ENCODE measurements at regions not wholly inside any gene's neighbourhood (a gene's known extent, or its start where the extent isn't known, plus 50 kb on each side); places are given as distances from the start of the nearest gene placed in this dataset.

- DNase-seq = no peak
- Histone ChIP-seq H3K4me1 (ENCODE audit: control insufficient read depth, insufficient read depth, low read length, poor library complexity, severe bottlenecking) (no peaks in the 10 kb centered on the region), H3K27me3 (ENCODE audit: control insufficient read depth, insufficient read depth, low read length) (no peaks in the 10 kb centered on the region), H3K27ac (ENCODE audit: insufficient read depth, low read length, poor library complexity, severe bottlenecking) (no peak overlapping the region), H3K9me3 (ENCODE audit: control insufficient read depth in 2 of 2, low read length in 2 of 2) (no peaks in the 10 kb centered on the region), H3K4me3 (ENCODE audit: low read depth, low read length) (no peak overlapping the region), H3K36me3 (ENCODE audit: control insufficient read depth, insufficient read depth, low read length) (no peaks in the 10 kb centered on the region)
- H3K27ac Mint-ChIP-seq = no peak overlapping the region
- H3K9me3 Mint-ChIP-seq = peaks cover 0 to 2% (median 0%) of the 10 kb centered on the region in 7 donors
- H3K36me3 Mint-ChIP-seq = no peaks in the 10 kb centered on the region
- no peak for ATAC-seq (ENCODE audit: low read depth in 2 of 2)
- H3K27me3 Mint-ChIP-seq = peaks cover 9% of the 10 kb centered on the region
- H3K4me3 Mint-ChIP-seq = no peak overlapping the region
- no peaks in the 10 kb centered on the region for H3K4me1 Mint-ChIP-seq
Observed at GRCh38 chr5:159844267-159845121, 71.8 kb upstream of the ADRA1B start.

GRCh38 chr5:159849437-159850083 lies 66.7 kb upstream of the ADRA1B start:
- DNase-seq (no peak), ATAC-seq (ENCODE audit: low read depth in 2 of 2) (no peak)
- Histone ChIP-seq H3K27ac (ENCODE audit: insufficient read depth, low read length, poor library complexity, severe bottlenecking) (no peak overlapping the region), H3K9me3 (ENCODE audit: control insufficient read depth in 2 of 2, low read length in 2 of 2) (no peaks in the 10 kb centered on the region), H3K4me3 (ENCODE audit: low read depth, low read length) (no peak overlapping the region), H3K4me1 (ENCODE audit: control insufficient read depth, insufficient read depth, low read length, poor library complexity, severe bottlenecking) (no peaks in the 10 kb centered on the region), H3K27me3 (ENCODE audit: control insufficient read depth, insufficient read depth, low read length) (no peaks in the 10 kb centered on the region), H3K36me3 (ENCODE audit: control insufficient read depth, insufficient read depth, low read length) (no peaks in the 10 kb centered on the region)
- H3K4me1 Mint-ChIP-seq = no peaks in the 10 kb centered on the region
- H3K36me3 Mint-ChIP-seq = no peaks in the 10 kb centered on the region
- no peak overlapping the region for H3K4me3 Mint-ChIP-seq
- H3K27ac Mint-ChIP-seq = no peak overlapping the region
- H3K27me3 Mint-ChIP-seq = no peaks in the 10 kb centered on the region
- H3K9me3 Mint-ChIP-seq = peaks cover 0 to 6% (median 0%) of the 10 kb centered on the region in 7 donors

- no peaks in the 10 kb centered on the region for H3K36me3 ChIP-seq (ENCODE audit: control insufficient read depth, insufficient read depth, low read length)
- no peak overlapping the region for H3K27ac ChIP-seq (ENCODE audit: insufficient read depth, low read length, poor library complexity, severe bottlenecking)
- ATAC-seq (ENCODE audit: low read depth in 2 of 2) (no peak), DNase-seq (no peak)
- Mint-ChIP-seq H3K36me3 (no peaks in the 10 kb centered on the region), H3K27me3 (peaks cover 2% of the 10 kb centered on the region), H3K9me3 (peaks cover 0 to 6% (median 0%) of the 10 kb centered on the region in 7 donors), H3K4me1 (no peaks in the 10 kb centered on the region), H3K27ac (no peak overlapping the region), H3K4me3 (no peak overlapping the region)
- H3K9me3 ChIP-seq (ENCODE audit: control insufficient read depth in 2 of 2, low read length in 2 of 2) = no peaks in the 10 kb centered on the region
- no peaks in the 10 kb centered on the region for H3K4me1 ChIP-seq (ENCODE audit: control insufficient read depth, insufficient read depth, low read length, poor library complexity, severe bottlenecking)
- H3K27me3 ChIP-seq (ENCODE audit: control insufficient read depth, insufficient read depth, low read length) = no peaks in the 10 kb centered on the region
- no peak overlapping the region for H3K4me3 ChIP-seq (ENCODE audit: low read depth, low read length)
Observed at GRCh38 chr5:159850160-159850559, 66.1 kb upstream of the ADRA1B start.

DNA sequence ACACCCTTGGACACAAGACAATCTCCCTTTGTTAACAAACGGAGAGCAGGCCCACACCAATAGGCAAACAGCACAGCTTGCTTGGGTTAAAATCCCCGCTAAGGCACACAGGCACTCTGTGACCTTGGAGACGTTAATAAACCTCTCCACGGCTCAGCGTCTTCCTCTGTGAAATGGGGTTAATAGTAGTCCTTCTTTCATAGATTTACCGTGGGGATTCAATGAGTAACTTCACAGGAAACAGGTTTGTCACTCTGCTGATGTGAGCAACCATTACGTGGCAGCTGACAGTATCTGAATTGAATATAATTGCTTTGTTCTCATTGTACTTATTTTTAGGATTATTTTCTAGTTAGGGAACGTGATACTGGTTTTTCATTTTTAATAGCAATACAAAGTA lies 65.2 kb upstream of the ADRA1B start:
- Histone ChIP-seq H3K4me3 (ENCODE audit: low read depth, low read length) (no peak overlapping the region), H3K27ac (ENCODE audit: insufficient read depth, low read length, poor library complexity, severe bottlenecking) (no peak overlapping the region), H3K27me3 (ENCODE audit: control insufficient read depth, insufficient read depth, low read length) (no peaks in the 10 kb centered on the region), H3K36me3 (ENCODE audit: control insufficient read depth, insufficient read depth, low read length) (no peaks in the 10 kb centered on the region), H3K9me3 (ENCODE audit: control insufficient read depth in 2 of 2, low read length in 2 of 2) (no peaks in the 10 kb centered on the region), H3K4me1 (ENCODE audit: control insufficient read depth, insufficient read depth, low read length, poor library complexity, severe bottlenecking) (no peaks in the 10 kb centered on the region)
- DNase-seq = no peak
- Mint-ChIP-seq H3K36me3 (no peaks in the 10 kb centered on the region), H3K27me3 (peaks cover 4% of the 10 kb centered on the region), H3K4me3 (no peak overlapping the region), H3K4me1 (no peaks in the 10 kb centered on the region), H3K9me3 (peaks cover 0 to 6% (median 0%) of the 10 kb centered on the region in 7 donors), H3K27ac (no peak overlapping the region)
- no peak for ATAC-seq (ENCODE audit: low read depth in 2 of 2)

GRCh38 chr5:159854916-159855315 lies 61.4 kb upstream of the ADRA1B start:
- Histone ChIP-seq H3K36me3 (ENCODE audit: control insufficient read depth, insufficient read depth, low read length) (no peaks in the 10 kb centered on the region), H3K9me3 (ENCODE audit: control insufficient read depth in 2 of 2, low read length in 2 of 2) (no peaks in the 10 kb centered on the region), H3K27ac (ENCODE audit: insufficient read depth, low read length, poor library complexity, severe bottlenecking) (no peak overlapping the region), H3K27me3 (ENCODE audit: control insufficient read depth, insufficient read depth, low read length) (no peaks in the 10 kb centered on the region), H3K4me1 (ENCODE audit: control insufficient read depth, insufficient read depth, low read length, poor library complexity, severe bottlenecking) (no peaks in the 10 kb centered on the region), H3K4me3 (ENCODE audit: low read depth, low read length) (no peak overlapping the region)
- H3K4me3 Mint-ChIP-seq = no peak overlapping the region
- DNase-seq = no peak
- peaks cover 0 to 6% (median 0%) of the 10 kb centered on the region in 7 donors for H3K9me3 Mint-ChIP-seq
- no peaks in the 10 kb centered on the region for H3K36me3 Mint-ChIP-seq
- H3K27ac Mint-ChIP-seq = no peak overlapping the region
- no peaks in the 10 kb centered on the region for H3K4me1 Mint-ChIP-seq
- peaks cover 7% of the 10 kb centered on the region for H3K27me3 Mint-ChIP-seq
- no peak for ATAC-seq (ENCODE audit: low read depth in 2 of 2)

- peaks cover 7% of the 10 kb centered on the region for H3K27me3 Mint-ChIP-seq
- H3K4me3 Mint-ChIP-seq = no peak overlapping the region
- H3K27ac Mint-ChIP-seq = no peak overlapping the region
- no peaks in the 10 kb centered on the region for H3K4me1 ChIP-seq (ENCODE audit: control insufficient read depth, insufficient read depth, low read length, poor library complexity, severe bottlenecking)
- DNase-seq = no peak
- no peak overlapping the region for H3K27ac ChIP-seq (ENCODE audit: insufficient read depth, low read length, poor library complexity, severe bottlenecking)
- no peak overlapping the region for H3K4me3 ChIP-seq (ENCODE audit: low read depth, low read length)
- H3K9me3 Mint-ChIP-seq = peaks cover 0 to 6% (median 0%) of the 10 kb centered on the region in 7 donors
- ATAC-seq (ENCODE audit: low read depth in 2 of 2) = no peak
- H3K4me1 Mint-ChIP-seq = no peaks in the 10 kb centered on the region
- no peaks in the 10 kb centered on the region for H3K36me3 Mint-ChIP-seq
- H3K36me3 ChIP-seq (ENCODE audit: control insufficient read depth, insufficient read depth, low read length) = no peaks in the 10 kb centered on the region
- peaks cover under 1% of the 10 kb centered on the region for H3K27me3 ChIP-seq (ENCODE audit: control insufficient read depth, insufficient read depth, low read length)
- no peaks in the 10 kb centered on the region for H3K9me3 ChIP-seq (ENCODE audit: control insufficient read depth in 2 of 2, low read length in 2 of 2)
Observed at GRCh38 chr5:159855476-159856191, 60.6 kb upstream of the ADRA1B start.

DNA sequence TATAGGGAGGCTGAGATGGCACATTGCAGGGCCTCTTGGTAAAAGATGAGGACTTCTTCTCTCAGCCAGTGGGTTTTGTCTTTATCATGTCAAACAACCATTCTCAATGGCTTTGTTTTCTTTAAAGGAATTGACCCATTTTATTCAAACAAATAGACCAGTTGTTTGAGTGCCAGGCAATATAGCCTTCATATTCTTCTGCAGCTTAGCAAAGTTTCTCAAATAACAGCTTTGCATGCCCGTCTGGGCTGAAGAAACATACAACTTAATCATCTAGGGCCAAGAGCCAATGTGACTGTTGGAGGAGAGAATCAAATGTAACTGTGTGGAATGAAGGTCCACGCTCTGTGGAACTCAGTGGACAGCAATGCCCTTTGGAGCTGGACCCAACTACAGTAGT lies 57.4 kb upstream of the ADRA1B start:
- no peaks in the 10 kb centered on the region for H3K36me3 ChIP-seq (ENCODE audit: control insufficient read depth, insufficient read depth, low read length)
- Mint-ChIP-seq H3K27me3 (peaks cover 7% of the 10 kb centered on the region), H3K9me3 (peaks cover 0 to 3% (median 0%) of the 10 kb centered on the region in 7 donors), H3K36me3 (no peaks in the 10 kb centered on the region), H3K27ac (no peak overlapping the region), H3K4me1 (no peaks in the 10 kb centered on the region), H3K4me3 (no peak overlapping the region)
- H3K27ac ChIP-seq (ENCODE audit: insufficient read depth, low read length, poor library complexity, severe bottlenecking) = no peak overlapping the region
- no peak for DNase-seq
- peaks cover 8% of the 10 kb centered on the region for H3K27me3 ChIP-seq (ENCODE audit: control insufficient read depth, insufficient read depth, low read length)
- no peak for ATAC-seq (ENCODE audit: low read depth in 2 of 2)
- no peak overlapping the region for H3K4me3 ChIP-seq (ENCODE audit: low read depth, low read length)
- no peaks in the 10 kb centered on the region for H3K4me1 ChIP-seq (ENCODE audit: control insufficient read depth, insufficient read depth, low read length, poor library complexity, severe bottlenecking)
- no peaks in the 10 kb centered on the region for H3K9me3 ChIP-seq (ENCODE audit: control insufficient read depth in 2 of 2, low read length in 2 of 2)

Data from CD4-positive, CD25-positive, alpha-beta regulatory T cell (primary cell).